GM12878 (cell line): ENCODE measurements at regions not wholly inside any gene's neighbourhood (a gene's known extent, or its start where the extent isn't known, plus 50 kb on each side); places are given as distances from the start of the nearest gene placed in this dataset.

Experiments
- ATAC-seq: fragments of 200-7000 bp; cut with Tn5 transposase; 3 replicates; pipeline ENCODE4 v1.9.1; 2020; ENCODE audit warnings: mild to moderate bottlenecking, moderate library complexity
- BruUV-seq: library from RNA; stranded (reverse); fragments of 400-500 nt; replicated peaks from 2 replicates; lab custom pipeline; 2021; lab: Mats Ljungman, UMichigan
- CTCF ChIA-PET: fragments of 300-600 bp; sonication (Branson Sonifier 250); formaldehyde crosslinking; extraction: SDS; loops from one replicate; lab custom pipeline; 2021; ENCODE audit warnings: inconsistent platforms; lab: Yijun Ruan, JAX
- POLR2A ChIA-PET: fragments of 350-600 bp; formaldehyde crosslinking; extraction: SDS; loops from one replicate; lab custom pipeline; 2021; ENCODE audit warnings: inconsistent platforms; lab: Charles Lee
- RAD21 ChIA-PET: fragments of 300-600 bp; sonication (Branson Sonifier 250); formaldehyde crosslinking; loops from one replicate; lab custom pipeline; 2023; ENCODE audit warnings: antibody characterized with exemption; ENCODE audit not compliant: unreplicated experiment; lab: Charles Lee
- SMC1A ChIA-PET: fragments of 300-600 bp; sonication (Branson Sonifier 250); formaldehyde crosslinking; loops from one replicate; lab custom pipeline; 2023; ENCODE audit not compliant: unreplicated experiment, uncharacterized antibody; lab: Charles Lee
- DNase-seq: peaks from one replicate; pipeline ENCODE4 v3.0.0-alpha.2; 2011; ENCODE audit warnings: low read depth, low spot score
- FAIRE-seq: peaks from 3 replicates; lab custom pipeline; 2011; peaks lifted over from hg19 to GRCh38; lab: Jason Lieb, UNC
- H2AFZ ChIP-seq: 2 replicates; pipeline ENCODE4 v1.6.0; 2011; ENCODE audit warnings: low read depth, low read length, control low read depth; ENCODE audit not compliant: control insufficient read depth
- H3K27ac ChIP-seq: 2 replicates; pipeline ENCODE4 v1.5.1; 2011; ENCODE audit warnings: control low read depth; ENCODE audit not compliant: control insufficient read depth, insufficient read depth
- H3K27me3 ChIP-seq, 2 experiments: replicated peaks in 1 of 2; 2 replicates each; pipeline versions ENCODE4 v1.6.0 to v1.6.1; 2011; ENCODE audit warnings: low read length in 1 of 2; ENCODE audit not compliant: control insufficient read depth in 2 of 2, insufficient read depth in 2 of 2
- H3K36me3 ChIP-seq, 2 experiments: 2 replicates each; pipeline ENCODE4 v1.5.1; 2011; ENCODE audit warnings: low read length in 1 of 2; ENCODE audit not compliant: control insufficient read depth in 2 of 2, insufficient read depth in 2 of 2
- H3K4me1 ChIP-seq: 2 replicates; pipeline ENCODE4 v1.6.1; 2011; ENCODE audit warnings: mild to moderate bottlenecking, low read length, moderate library complexity, mixed read lengths; ENCODE audit not compliant: control insufficient read depth, insufficient read depth
- H3K4me2 ChIP-seq: 2 replicates; pipeline ENCODE4 v1.6.0; 2011; ENCODE audit warnings: control low read depth; ENCODE audit not compliant: control insufficient read depth, insufficient read depth
- H3K4me3 ChIP-seq: fragments of 200-600 bp; sonication (generic); 2 replicates; pipeline ENCODE4 v1.5.1; 2016
- H3K79me2 ChIP-seq: 2 replicates; pipeline ENCODE4 v1.6.0; 2011; ENCODE audit warnings: low read length; ENCODE audit not compliant: control insufficient read depth, insufficient read depth
- H3K9ac ChIP-seq: 2 replicates; pipeline ENCODE4 v1.8.0; 2011; ENCODE audit warnings: low read length, control low read depth, mixed read lengths; ENCODE audit not compliant: control insufficient read depth, insufficient read depth
- H3K9me3 ChIP-seq: replicated peaks from 3 replicates; pipeline ENCODE4 v1.5.1; 2011; ENCODE audit warnings: mild to moderate bottlenecking, low read length; ENCODE audit not compliant: control insufficient read depth, insufficient read depth
- H4K20me1 ChIP-seq: 2 replicates; pipeline ENCODE4 v1.6.0; 2011; ENCODE audit not compliant: control insufficient read depth, insufficient read depth
- CBX3 ChIP-seq: fragments of 200-600 bp; sonication (generic); IDR thresholded peaks from 2 replicates; pipeline ENCODE4 v1.6.1; 2016; ENCODE audit warnings: low read depth, borderline replicate concordance
- GATAD2B ChIP-seq: fragments of 450-650 bp; conservative IDR thresholded peaks from 2 replicates; pipeline ENCODE4 v1.6.1; 2017; ENCODE audit warnings: low read depth, mild to moderate bottlenecking, moderate library complexity
- IKZF1 ChIP-seq: fragments of 450-650 bp; conservative IDR thresholded peaks from 2 replicates; pipeline ENCODE4 v1.6.1; 2017; ENCODE audit warnings: antibody characterized with exemption, mild to moderate bottlenecking
- KLF5 ChIP-seq: fragments of 450-650 bp; IDR thresholded peaks from 2 replicates; pipeline ENCODE4 v1.6.1; 2014; ENCODE audit warnings: mild to moderate bottlenecking; ENCODE audit not compliant: partially characterized antibody
- NFYA ChIP-seq: IDR thresholded peaks from 2 replicates; pipeline ENCODE4 v1.6.1; 2011; ENCODE audit warnings: low read depth, mild to moderate bottlenecking, low read length, improper control_type of control experiment, borderline replicate concordance
- NR2C2 ChIP-seq: IDR thresholded peaks from 2 replicates; pipeline ENCODE4 v1.6.1; 2011; ENCODE audit warnings: borderline replicate concordance, low read depth; ENCODE audit not compliant: control insufficient read depth, insufficient read length
- NR2F1 ChIP-seq: fragments of 450-650 bp; conservative IDR thresholded peaks from 2 replicates; pipeline ENCODE4 v1.6.1; 2017; ENCODE audit warnings: mild to moderate bottlenecking
- POLR2A ChIP-seq: IDR thresholded peaks from 2 replicates; pipeline ENCODE4 v1.6.1; 2011; ENCODE audit warnings: low read depth, mild to moderate bottlenecking, low read length
- RUNX3 ChIP-seq: IDR thresholded peaks from 2 replicates; pipeline ENCODE4 v1.6.1; 2012; ENCODE audit warnings: low read length, inconsistent platforms
- TCF3 ChIP-seq: IDR thresholded peaks from 2 replicates; pipeline ENCODE4 v1.6.1; 2012; ENCODE audit warnings: low read depth, mild to moderate bottlenecking, low read length, borderline replicate concordance; ENCODE audit not compliant: insufficient read depth
- TCF7 ChIP-seq: IDR thresholded peaks from 2 replicates; pipeline ENCODE4 v1.6.1; 2014; ENCODE audit warnings: antibody characterized with exemption, borderline replicate concordance
- WRNIP1 ChIP-seq: IDR thresholded peaks from 2 replicates; pipeline ENCODE4 v1.6.1; 2011; ENCODE audit warnings: low read depth, low read length, improper control_type of control experiment, borderline replicate concordance
- YY1 ChIP-seq: IDR thresholded peaks from 2 replicates; pipeline ENCODE4 v1.6.1; 2011; ENCODE audit warnings: low read depth, mild to moderate bottlenecking, low read length
- ZZZ3 ChIP-seq: IDR thresholded peaks from 2 replicates; pipeline ENCODE4 v1.6.1; 2011; ENCODE audit warnings: low read depth; ENCODE audit not compliant: control insufficient read depth, insufficient read length
- WGBS: methylation state at CpG from one replicate; pipeline ENCODE4 v1.1.6; 2016; ENCODE audit warnings: low lambda C conversion rate; ENCODE audit not compliant: insufficient replicate concordance, insufficient coverage; ENCODE audit errors: missing lambda C conversion rate; 5-methylcytosine and 5-hydroxymethylcytosine counted together
- in situ Hi-C: fragments of 300-500 bp; cut with MboI; formaldehyde crosslinking; loops from 9 replicates; pipeline ENCODE4 v1.14.3; 2018; ENCODE audit warnings: mixed read lengths
- intact Hi-C: fragments of 100-400 bp; cut with micrococcal nuclease; formaldehyde crosslinking; loops from one replicate; pipeline ENCODE4 v1.14.2; 2022; ENCODE audit not compliant: unreplicated experiment
- TF ChIP-seq, protein P1 (sequence below): fragments of 450-650 bp; IDR thresholded peaks from 2 replicates; pipeline ENCODE4 v1.6.1; 2017; ENCODE audit warnings: antibody characterized with exemption, mild to moderate bottlenecking, moderate library complexity
- TF ChIP-seq, protein P2 (sequence below): fragments of 450-650 bp; IDR thresholded peaks from 2 replicates; pipeline ENCODE4 v1.6.1; 2016; ENCODE audit warnings: mild to moderate bottlenecking

DNA sequence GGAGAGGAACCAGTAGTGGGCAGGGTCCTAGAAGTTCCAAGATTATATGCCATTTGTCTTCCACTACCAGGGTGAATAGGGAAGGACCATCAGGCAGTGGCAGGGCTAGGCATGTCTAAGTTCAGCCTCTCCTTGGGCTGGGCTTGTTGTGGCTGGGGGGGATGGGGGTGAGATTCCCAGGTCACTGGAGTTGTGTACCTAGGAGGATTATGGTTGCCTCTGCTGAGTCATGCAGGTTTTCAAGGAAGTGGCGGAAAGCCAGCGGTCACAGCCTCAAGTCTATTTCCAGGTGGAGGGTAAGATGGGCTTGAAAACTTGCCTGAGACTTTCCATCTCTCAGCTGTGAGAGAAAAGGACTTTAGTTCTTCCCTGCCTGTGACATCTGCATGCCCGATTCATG lies 1407.1 kb downstream of the SI start:
- intact Hi-C loops = no loop called here
- 19% methylated on average over 3 of the region's 3 CpGs for WGBS
- no peaks in the 10 kb centered on the region for H3K4me1 ChIP-seq
- no peak overlapping the region for H3K27ac ChIP-seq
- H3K9me3 ChIP-seq = no peaks in the 10 kb centered on the region
- H3K4me3 ChIP-seq = no peak overlapping the region
- H2AFZ ChIP-seq = no peak overlapping the region
- in situ Hi-C loops = no loop called here
- no peak for TF ChIP-seq ZZZ3
- TF ChIP-seq, protein P1, sequence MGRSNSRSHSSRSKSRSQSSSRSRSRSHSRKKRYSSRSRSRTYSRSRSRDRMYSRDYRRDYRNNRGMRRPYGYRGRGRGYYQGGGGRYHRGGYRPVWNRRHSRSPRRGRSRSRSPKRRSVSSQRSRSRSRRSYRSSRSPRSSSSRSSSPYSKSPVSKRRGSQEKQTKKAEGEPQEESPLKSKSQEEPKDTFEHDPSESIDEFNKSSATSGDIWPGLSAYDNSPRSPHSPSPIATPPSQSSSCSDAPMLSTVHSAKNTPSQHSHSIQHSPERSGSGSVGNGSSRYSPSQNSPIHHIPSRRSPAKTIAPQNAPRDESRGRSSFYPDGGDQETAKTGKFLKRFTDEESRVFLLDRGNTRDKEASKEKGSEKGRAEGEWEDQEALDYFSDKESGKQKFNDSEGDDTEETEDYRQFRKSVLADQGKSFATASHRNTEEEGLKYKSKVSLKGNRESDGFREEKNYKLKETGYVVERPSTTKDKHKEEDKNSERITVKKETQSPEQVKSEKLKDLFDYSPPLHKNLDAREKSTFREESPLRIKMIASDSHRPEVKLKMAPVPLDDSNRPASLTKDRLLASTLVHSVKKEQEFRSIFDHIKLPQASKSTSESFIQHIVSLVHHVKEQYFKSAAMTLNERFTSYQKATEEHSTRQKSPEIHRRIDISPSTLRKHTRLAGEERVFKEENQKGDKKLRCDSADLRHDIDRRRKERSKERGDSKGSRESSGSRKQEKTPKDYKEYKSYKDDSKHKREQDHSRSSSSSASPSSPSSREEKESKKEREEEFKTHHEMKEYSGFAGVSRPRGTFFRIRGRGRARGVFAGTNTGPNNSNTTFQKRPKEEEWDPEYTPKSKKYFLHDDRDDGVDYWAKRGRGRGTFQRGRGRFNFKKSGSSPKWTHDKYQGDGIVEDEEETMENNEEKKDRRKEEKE = no peak
- TF ChIP-seq GATAD2B = no peak
- TF ChIP-seq POLR2A = no peak
- TF ChIP-seq WRNIP1 = no peak
- no peak for TF ChIP-seq NR2F1
- no peak for TF ChIP-seq TCF3
- TF ChIP-seq, protein P2, sequence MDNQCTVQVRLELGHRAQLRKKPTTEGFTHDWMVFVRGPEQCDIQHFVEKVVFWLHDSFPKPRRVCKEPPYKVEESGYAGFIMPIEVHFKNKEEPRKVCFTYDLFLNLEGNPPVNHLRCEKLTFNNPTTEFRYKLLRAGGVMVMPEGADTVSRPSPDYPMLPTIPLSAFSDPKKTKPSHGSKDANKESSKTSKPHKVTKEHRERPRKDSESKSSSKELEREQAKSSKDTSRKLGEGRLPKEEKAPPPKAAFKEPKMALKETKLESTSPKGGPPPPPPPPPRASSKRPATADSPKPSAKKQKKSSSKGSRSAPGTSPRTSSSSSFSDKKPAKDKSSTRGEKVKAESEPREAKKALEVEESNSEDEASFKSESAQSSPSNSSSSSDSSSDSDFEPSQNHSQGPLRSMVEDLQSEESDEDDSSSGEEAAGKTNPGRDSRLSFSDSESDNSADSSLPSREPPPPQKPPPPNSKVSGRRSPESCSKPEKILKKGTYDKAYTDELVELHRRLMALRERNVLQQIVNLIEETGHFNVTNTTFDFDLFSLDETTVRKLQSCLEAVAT = no peak
- no peak for TF ChIP-seq CBX3
- TF ChIP-seq IKZF1 = no peak
- TF ChIP-seq YY1 = no peak
- TF ChIP-seq KLF5 = no peak
- no peak for TF ChIP-seq RUNX3
- no peak for TF ChIP-seq NR2C2
- no peak for TF ChIP-seq TCF7
- TF ChIP-seq NFYA = no peak
- SMC1A ChIA-PET = no interaction called here
- no peak overlapping the region for H3K9ac ChIP-seq
- no peaks in the 10 kb centered on the region for H3K27me3 ChIP-seq
- FAIRE-seq = no peak
- POLR2A ChIA-PET = no interaction called here
- no peak for ATAC-seq
- no TSS peak for BruUV-seq
- H3K4me2 ChIP-seq = no peak overlapping the region
- DNase-seq = no peak
- RAD21 ChIA-PET = no interaction called here
- CTCF ChIA-PET = no interaction called here
- H3K36me3 ChIP-seq = no peaks in the 10 kb centered on the region
- no peaks in the 10 kb centered on the region for H3K79me2 ChIP-seq
- H4K20me1 ChIP-seq = no peaks in the 10 kb centered on the region
